ENCODE measurements at regions not wholly inside any gene's neighbourhood (a gene's known extent, or its start where the extent isn't known, plus 50 kb on each side); places are given as distances from the start of the nearest gene placed in this dataset.
A peak's percentile ranks its signal among the peaks of the same experiment; 100 is the strongest.

GRCh38 chr6:4394786-4395185, 259.4 kb upstream of the ECI2 start (continued):
- TF ChIP-seq, protein P1, sequence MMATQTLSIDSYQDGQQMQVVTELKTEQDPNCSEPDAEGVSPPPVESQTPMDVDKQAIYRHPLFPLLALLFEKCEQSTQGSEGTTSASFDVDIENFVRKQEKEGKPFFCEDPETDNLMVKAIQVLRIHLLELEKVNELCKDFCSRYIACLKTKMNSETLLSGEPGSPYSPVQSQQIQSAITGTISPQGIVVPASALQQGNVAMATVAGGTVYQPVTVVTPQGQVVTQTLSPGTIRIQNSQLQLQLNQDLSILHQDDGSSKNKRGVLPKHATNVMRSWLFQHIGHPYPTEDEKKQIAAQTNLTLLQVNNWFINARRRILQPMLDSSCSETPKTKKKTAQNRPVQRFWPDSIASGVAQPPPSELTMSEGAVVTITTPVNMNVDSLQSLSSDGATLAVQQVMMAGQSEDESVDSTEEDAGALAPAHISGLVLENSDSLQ (IDR thresholded peaks at IDR 0.05) = peak; percentile 68
- TF ChIP-seq NCOA4 (IDR thresholded peaks at IDR 0.05; ENCODE audit: partially characterized antibody) (no peak), PBX2 (CRISPR knock-in tag; IDR thresholded peaks at IDR 0.05; ENCODE audit: low read depth) (no peak), PBX2 (tag; conservative IDR thresholded peaks at IDR 0.05; ENCODE audit: low read depth) (peak; percentile 87), ATF4 (CRISPR knock-in tag; IDR thresholded peaks at IDR 0.05) (0 out of 2 replicates have a peak, but pooled peaks have one; percentile 18), JUND (IDR thresholded peaks at IDR 0.05; ENCODE audit: borderline replicate concordance, low read depth, low read length) (0 out of 2 replicates have a peak, but pooled peaks have one; percentile 21), JUND (tag; IDR thresholded peaks at IDR 0.05; ENCODE audit: borderline replicate concordance, low read depth, low read length) (no peak), NR2F6 (CRISPR knock-in tag; IDR thresholded peaks at IDR 0.05) (no peak), RBM22 (IDR thresholded peaks at IDR 0.05; ENCODE audit: low read depth, low read length, poor library complexity, severe bottlenecking) (no peak), MEIS2 (IDR thresholded peaks at IDR 0.05; ENCODE audit: partially characterized antibody) (peak; percentile 70), ZSCAN32 (CRISPR knock-in tag; IDR thresholded peaks at IDR 0.05) (no peak), ELF2 (CRISPR knock-in tag; IDR thresholded peaks at IDR 0.05) (no peak), HIVEP1 (CRISPR knock-in tag; IDR thresholded peaks at IDR 0.05) (no peak)
- TF ChIP-seq, protein P2, sequence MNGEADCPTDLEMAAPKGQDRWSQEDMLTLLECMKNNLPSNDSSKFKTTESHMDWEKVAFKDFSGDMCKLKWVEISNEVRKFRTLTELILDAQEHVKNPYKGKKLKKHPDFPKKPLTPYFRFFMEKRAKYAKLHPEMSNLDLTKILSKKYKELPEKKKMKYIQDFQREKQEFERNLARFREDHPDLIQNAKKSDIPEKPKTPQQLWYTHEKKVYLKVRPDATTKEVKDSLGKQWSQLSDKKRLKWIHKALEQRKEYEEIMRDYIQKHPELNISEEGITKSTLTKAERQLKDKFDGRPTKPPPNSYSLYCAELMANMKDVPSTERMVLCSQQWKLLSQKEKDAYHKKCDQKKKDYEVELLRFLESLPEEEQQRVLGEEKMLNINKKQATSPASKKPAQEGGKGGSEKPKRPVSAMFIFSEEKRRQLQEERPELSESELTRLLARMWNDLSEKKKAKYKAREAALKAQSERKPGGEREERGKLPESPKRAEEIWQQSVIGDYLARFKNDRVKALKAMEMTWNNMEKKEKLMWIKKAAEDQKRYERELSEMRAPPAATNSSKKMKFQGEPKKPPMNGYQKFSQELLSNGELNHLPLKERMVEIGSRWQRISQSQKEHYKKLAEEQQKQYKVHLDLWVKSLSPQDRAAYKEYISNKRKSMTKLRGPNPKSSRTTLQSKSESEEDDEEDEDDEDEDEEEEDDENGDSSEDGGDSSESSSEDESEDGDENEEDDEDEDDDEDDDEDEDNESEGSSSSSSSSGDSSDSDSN (IDR thresholded peaks at IDR 0.05; ENCODE audit: borderline replicate concordance in 1 of 2, low read depth in 2 of 2, low read length in 2 of 2) = no peak
- TF ChIP-seq, protein P3, sequence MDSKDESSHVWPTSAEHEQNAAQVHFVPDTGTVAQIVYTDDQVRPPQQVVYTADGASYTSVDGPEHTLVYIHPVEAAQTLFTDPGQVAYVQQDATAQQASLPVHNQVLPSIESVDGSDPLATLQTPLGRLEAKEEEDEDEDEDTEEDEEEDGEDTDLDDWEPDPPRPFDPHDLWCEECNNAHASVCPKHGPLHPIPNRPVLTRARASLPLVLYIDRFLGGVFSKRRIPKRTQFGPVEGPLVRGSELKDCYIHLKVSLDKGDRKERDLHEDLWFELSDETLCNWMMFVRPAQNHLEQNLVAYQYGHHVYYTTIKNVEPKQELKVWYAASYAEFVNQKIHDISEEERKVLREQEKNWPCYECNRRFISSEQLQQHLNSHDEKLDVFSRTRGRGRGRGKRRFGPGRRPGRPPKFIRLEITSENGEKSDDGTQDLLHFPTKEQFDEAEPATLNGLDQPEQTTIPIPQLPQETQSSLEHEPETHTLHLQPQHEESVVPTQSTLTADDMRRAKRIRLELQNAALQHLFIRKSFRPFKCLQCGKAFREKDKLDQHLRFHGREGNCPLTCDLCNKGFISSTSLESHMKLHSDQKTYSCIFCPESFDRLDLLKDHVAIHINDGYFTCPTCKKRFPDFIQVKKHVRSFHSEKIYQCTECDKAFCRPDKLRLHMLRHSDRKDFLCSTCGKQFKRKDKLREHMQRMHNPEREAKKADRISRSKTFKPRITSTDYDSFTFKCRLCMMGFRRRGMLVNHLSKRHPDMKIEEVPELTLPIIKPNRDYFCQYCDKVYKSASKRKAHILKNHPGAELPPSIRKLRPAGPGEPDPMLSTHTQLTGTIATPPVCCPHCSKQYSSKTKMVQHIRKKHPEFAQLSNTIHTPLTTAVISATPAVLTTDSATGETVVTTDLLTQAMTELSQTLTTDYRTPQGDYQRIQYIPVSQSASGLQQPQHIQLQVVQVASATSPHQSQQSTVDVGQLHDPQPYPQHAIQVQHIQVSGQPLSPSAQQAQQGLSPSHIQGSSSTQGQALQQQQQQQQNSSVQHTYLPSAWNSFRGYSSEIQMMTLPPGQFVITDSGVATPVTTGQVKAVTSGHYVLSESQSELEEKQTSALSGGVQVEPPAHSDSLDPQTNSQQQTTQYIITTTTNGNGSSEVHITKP (IDR thresholded peaks at IDR 0.05; ENCODE audit: partially characterized antibody) = peak; percentile 31
- TF ChIP-seq, protein P4, sequence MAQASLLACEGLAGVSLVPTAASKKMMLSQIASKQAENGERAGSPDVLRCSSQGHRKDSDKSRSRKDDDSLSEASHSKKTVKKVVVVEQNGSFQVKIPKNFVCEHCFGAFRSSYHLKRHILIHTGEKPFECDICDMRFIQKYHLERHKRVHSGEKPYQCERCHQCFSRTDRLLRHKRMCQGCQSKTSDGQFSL (CRISPR knock-in tag; IDR thresholded peaks at IDR 0.05) = no peak
- TF ChIP-seq, protein P4 (tag; IDR thresholded peaks at IDR 0.05) = no peak

All from K562 (cell line).